Endothelial cell of umbilical vein (primary cell): ENCODE measurements at regions not wholly inside any gene's neighbourhood (a gene's known extent, or its start where the extent isn't known, plus 50 kb on each side); places are given as distances from the start of the nearest gene placed in this dataset.
"Not testable (repeated sequence)": the region's sequence is repeated elsewhere in the genome, so short reads cannot be mapped to it uniquely, and the experiment has no call there.

Experiments
- JUN ChIP-seq: IDR thresholded peaks from 2 replicates; pipeline ENCODE4 v1.6.1; 2011; ENCODE audit warnings: borderline replicate concordance, low read depth; ENCODE audit not compliant: insufficient read length, insufficient read depth
- MAX ChIP-seq: IDR thresholded peaks from 2 replicates; pipeline ENCODE4 v1.6.1; 2011; ENCODE audit not compliant: insufficient read depth, insufficient read length
- TF ChIP-seq, protein P1 (sequence below), 2 donors: IDR thresholded peaks; 1 replicate in 1 of 2; 2 replicates in 1 of 2; pipeline ENCODE4 v1.5.1; 2011; ENCODE audit warnings: low read length in 2 of 2, mild to moderate bottlenecking in 2 of 2, moderate library complexity in 2 of 2, control low read depth in 1 of 2, inconsistent platforms in 1 of 2, low read depth in 1 of 2; ENCODE audit not compliant: insufficient read depth in 1 of 2; ENCODE audit errors: extremely low read depth in 1 of 2

- TF ChIP-seq, protein P1, sequence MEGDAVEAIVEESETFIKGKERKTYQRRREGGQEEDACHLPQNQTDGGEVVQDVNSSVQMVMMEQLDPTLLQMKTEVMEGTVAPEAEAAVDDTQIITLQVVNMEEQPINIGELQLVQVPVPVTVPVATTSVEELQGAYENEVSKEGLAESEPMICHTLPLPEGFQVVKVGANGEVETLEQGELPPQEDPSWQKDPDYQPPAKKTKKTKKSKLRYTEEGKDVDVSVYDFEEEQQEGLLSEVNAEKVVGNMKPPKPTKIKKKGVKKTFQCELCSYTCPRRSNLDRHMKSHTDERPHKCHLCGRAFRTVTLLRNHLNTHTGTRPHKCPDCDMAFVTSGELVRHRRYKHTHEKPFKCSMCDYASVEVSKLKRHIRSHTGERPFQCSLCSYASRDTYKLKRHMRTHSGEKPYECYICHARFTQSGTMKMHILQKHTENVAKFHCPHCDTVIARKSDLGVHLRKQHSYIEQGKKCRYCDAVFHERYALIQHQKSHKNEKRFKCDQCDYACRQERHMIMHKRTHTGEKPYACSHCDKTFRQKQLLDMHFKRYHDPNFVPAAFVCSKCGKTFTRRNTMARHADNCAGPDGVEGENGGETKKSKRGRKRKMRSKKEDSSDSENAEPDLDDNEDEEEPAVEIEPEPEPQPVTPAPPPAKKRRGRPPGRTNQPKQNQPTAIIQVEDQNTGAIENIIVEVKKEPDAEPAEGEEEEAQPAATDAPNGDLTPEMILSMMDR (IDR thresholded peaks at IDR 0.05; ENCODE audit: extremely low read depth in 1 of 2, insufficient read depth in 1 of 2, low read depth in 1 of 2, low read length in 2 of 2), result not testable (repeated sequence)
- TF ChIP-seq MAX, JUN: not testable (repeated sequence)
Measured at GRCh38 chr4:29378237-29378636, 1341.9 kb upstream of the PCDH7 start.
